ENCODE measurements at regions not wholly inside any gene's neighbourhood (a gene's known extent, or its start where the extent isn't known, plus 50 kb on each side); places are given as distances from the start of the nearest gene placed in this dataset.

GRCh38 chr2:203817147-203817546 lies 50.4 kb upstream of the CTLA4 start:
- TF ChIP-seq CTCF (IDR thresholded peaks at IDR 0.05; ENCODE audit: low read depth, low read length): no peak
- TF ChIP-seq EZH2phosphoT487 (IDR thresholded peaks at IDR 0.05; ENCODE audit: low read depth): no peak
